ENCODE measurements at regions not wholly inside any gene's neighbourhood (a gene's known extent, or its start where the extent isn't known, plus 50 kb on each side); places are given as distances from the start of the nearest gene placed in this dataset.

GRCh38 chr5:33237471-33237870 is 203.3 kb upstream of the TARS1 start:
- TF ChIP-seq CTCF (IDR thresholded peaks at IDR 0.05) (no peak), POLR2A (IDR thresholded peaks at IDR 0.05) (no peak)
